NCI-H524 treated with DMSO at 0.1 percent for 48 hours (cell line): ENCODE measurements at regions not wholly inside any gene's neighbourhood (a gene's known extent, or its start where the extent isn't known, plus 50 kb on each side); places are given as distances from the start of the nearest gene placed in this dataset.

Source experiments
- DNase-seq: peaks from one replicate; lab custom pipeline; 2025; lab: John Stamatoyannopoulos, UW

DNA sequence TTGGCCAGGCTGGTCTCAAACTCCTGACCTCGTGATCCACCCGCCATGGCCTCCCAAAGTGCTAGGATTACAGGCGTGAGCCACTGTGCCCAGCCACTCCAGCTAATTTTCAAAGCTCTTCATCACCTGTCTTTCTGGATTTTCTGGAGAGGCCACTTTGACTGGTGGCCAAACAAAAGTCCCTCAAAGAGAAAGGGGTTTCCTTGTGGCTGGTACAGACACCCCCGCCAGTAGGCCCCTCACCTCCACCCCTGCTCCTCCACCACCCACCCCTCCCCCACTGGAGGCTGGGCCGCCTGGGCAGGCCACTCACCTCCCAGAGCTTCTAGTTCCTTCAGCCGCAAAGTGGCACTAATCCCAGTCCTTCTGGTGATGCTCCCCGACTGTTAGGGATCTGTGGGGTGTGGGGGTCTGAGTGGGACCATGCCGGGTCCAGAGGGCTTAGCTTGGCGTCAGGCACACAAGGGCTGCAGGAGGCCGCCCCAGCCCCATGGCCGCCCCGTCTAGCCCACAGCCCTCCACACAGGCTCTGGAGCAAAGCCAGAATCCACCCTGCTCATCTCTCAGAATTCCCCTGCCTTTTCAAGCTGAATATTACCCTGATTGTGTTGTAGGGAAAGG is 182.0 kb upstream of the IER5L start:
- DNase-seq, result no peak

DNA sequence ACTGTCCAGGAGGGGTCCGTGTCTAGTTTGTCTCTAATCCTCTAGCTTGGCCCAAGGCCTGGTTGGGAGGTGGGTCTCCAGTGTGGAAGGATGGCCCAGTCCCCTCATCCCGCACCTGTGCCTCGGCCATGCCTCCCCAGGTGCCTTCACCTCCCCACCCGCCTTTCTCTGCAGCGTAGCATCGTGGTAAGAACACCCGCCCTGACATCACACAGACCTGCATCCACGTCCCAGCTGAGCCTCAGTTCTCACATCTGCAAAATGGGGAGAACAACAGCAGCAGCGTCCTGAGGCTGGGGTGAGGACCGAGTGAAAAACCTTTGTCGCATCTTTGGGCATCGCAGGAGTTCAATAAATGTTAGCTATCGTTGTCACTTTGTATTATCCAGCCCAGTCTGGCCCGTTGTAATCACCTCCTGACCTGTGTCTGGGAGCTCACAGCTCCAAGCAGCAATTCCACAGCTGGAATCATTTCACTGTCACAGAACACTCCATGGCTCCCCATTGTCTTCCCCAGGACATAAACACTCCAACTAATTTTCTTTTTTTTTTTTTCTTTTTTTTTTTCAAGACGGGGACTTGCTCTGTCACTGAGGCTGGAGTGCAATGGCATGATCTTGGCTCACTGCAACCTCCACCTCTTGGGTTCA is 181.2 kb upstream of the IER5L start:
- DNase-seq, result no peak

DNA sequence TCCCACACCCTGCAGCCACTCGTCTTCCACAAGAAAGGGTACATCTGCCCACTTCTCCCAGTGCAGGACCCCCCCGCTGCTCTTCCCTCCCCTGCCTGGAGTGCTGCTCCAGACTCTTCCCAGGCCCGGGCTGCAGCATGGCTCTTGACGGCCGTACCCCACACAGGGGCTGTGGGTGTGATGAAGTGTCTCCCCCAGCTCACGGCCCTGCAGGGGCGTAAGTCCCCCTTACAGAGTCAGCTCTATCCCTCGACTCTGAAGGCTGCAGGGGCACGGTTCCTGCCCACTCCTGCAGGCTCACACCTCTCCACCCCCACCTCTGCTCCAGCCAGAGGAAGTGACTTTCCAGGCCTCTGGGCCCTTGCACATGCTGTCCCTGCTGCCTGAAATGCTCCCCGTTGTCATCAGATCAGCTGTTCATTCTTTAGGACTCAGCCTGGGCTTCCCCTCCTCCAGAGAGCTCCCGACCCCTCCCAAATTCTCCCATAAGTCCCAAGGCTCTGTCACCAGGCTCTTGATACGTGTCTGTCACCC is 180.6 kb upstream of the IER5L start:
- DNase-seq, result no peak

DNA sequence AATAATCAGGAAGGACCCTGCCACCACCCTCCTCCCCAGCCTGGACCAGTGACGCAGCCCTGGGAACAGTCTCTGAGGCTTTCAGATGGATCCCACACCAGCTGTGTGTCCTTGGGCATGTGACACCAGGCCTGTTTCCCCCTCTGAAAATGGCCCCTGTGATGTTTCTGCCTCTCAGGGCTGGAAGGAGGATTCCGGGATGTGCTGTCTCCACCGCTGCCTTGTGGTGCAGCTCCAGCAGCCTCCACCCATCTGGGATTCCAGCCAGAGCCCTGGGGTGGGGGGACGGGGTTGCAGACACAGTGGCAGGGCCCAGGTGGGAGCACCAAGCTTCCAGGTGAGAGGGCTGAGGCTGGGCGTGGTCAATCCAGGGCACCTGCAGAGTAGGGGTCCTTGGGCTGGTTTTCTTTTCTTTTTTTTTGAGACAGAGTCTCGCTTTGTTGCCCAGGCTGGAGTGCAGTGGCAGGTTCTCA is 179.7 kb upstream of the IER5L start:
- DNase-seq, result no peak

DNA sequence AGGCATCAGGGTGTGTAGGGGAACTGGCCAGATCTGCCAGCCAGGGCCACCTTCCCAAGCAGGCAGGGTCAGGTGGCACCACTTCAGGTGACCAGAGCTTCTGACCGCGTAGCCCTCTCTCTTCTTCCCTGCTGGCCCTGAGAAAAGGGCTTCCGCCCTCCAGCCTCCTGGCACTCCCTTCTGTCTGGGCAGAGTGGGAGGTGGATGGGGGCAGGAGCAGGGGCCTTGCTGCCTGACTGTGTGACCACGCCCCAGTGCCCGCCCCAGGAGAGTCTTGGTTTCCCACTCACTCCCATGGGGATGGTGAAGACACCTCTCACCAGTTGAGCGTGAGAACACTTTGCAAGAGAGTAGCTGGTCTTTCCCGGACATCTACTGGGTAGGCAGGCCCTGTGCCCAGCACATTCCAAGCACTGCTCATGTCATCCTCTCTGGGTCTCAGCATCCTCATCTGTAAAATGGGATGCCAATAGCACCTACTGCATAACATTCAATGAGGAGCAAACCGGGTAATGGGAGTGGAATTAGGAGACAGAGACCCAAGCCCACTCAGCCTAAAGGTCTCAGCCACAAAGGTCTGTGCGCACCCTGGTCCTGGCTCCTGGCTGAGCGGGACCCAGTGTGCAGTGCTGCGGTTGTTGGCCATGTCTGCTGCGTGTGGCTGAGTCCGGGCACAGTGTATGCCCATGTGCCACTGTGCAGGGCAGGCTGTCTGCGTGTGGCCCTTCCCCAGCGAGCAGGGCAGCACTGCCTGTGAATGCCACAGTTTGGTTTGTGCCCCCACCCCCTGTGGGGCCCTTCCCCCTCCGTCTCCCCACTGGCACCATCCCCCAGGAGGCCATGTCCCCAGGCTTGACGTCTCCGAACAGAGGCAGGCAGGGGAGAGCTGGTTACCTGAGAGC is 179.1 kb upstream of the IER5L start:
- DNase-seq, result no peak

DNA sequence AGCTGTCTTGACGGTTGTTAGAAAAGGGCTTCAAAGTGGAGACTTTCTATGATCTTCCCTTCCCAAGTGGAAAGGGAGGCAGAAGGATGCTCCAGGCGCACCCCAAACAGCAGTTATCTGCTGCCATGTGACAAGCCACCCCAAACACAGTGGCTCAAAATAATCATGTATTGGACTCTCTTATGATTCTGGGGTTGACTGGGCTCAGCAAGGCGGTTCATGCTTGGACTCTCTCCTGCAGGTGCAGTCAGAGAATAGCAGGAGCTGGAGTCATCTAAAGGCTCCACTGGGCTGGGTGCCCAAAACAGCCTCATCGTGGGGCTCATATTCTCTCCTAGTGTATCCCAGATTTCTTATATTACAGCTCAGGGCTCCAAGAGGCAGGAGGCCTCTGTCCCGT is 177.6 kb upstream of the IER5L start:
- DNase-seq, result no peak

DNA sequence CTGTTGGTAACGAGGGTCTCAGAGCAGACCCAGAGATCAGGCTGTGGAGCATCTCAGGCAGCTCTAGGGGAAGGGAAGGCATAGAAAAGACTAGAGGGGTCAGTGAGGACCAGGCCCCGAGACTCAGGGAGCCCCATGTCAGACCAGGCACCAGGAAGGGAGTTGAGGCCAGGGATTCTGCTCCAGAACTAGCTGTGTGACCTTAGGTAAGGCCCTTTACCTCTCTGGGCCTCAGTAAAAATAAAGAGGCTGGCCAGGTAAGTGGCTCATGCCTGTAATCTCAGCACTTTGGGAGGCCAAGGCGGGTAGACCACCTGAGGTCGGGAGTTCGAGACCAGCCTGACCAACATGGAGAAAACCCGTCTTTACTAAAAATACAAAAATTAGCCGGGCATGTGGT is 176.4 kb upstream of the IER5L start:
- no peak for DNase-seq

DNA sequence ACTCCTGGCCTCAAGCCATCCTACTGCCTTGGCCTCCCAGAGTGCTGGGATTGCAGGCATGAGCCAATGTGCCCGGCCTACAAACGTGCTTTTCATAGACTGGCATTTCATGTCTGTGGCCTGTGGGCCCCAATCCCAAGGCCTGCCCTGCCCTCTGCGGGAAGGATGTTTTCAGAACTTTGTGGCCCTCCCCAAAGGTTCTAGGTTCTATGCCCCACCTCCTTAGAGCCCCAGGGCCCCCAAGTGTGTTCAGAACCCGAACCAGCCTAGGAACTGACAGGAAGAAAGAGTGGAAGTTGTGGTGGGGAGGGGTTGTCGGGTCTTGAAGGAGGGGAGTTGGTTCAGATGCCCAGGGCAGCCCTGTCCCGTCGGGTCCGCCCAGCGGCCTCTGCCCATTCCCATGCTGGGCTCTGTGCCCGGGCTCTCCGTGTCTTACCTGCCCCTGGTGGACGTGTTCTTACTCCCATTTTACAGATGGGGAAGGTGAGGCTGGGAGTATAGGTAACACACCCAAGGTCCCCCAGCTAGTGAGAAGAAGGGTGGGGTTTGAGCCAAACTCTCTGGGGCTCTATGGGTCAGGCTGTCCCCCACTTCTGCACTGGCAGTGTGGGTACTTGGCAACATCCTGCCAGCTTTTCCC is 175.8 kb upstream of the IER5L start:
- DNase-seq, result no peak

DNA sequence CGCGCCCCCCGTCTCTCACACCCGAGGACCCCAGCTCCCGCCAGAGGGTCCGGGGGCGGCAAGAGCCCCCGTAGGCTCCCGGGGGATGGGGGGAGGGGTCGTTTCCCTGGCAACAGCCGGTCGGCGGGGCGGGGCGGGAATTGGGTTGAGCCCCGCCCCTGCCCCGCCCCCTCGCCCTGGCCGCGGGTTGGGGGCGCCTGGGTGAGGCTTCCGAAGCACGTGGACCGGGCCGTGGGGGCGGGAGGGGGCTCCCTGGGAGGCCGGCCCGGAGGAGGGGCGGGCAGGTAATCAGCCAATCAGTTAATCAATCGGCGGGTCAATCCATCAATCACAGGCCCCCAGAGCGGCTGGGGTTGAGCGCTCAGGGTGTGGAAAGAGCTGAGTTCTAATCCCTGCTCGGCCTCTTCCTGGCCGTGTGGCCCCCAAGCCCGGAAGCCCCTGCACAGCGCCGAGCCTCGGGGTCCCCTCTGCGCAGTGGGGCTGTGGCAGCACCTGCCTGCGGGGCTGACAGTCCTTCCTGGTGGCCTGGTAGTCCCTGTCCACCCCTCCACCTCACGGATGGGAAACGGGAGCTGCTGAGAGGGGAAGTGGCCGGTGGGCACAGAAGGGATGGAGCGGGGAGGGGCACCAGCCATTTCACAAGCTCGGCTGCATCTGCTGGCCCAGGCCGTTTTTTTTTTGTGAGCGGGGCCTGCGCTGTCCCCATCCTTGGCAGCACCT is 174.2 kb upstream of the IER5L start:
- no peak for DNase-seq

DNA sequence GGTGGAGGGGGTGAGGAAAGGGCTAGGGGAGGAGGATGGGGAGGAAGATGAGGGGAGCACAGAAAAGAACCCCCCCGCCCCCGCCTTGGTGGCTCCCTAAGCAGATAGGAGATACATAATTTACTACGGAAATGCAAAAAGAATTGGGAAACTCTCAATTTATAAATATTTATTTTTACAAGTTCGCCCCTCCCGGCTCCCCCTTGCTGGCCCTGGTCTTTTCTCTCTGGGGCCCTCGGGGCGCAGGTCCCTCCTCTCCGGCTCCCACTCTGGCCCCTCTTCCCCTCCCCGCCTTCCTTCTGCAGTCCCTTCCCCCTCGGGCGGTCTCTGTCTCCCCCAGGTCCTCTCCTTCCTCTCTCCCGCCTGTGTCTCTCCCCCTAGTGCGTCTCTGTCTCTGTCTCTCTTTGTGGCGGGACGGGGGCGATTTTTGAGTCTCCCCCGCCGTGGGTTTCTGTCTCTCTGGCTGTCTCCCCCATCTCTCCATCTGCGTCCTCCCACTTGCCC is 173.6 kb upstream of the IER5L start:
- no peak for DNase-seq

DNA sequence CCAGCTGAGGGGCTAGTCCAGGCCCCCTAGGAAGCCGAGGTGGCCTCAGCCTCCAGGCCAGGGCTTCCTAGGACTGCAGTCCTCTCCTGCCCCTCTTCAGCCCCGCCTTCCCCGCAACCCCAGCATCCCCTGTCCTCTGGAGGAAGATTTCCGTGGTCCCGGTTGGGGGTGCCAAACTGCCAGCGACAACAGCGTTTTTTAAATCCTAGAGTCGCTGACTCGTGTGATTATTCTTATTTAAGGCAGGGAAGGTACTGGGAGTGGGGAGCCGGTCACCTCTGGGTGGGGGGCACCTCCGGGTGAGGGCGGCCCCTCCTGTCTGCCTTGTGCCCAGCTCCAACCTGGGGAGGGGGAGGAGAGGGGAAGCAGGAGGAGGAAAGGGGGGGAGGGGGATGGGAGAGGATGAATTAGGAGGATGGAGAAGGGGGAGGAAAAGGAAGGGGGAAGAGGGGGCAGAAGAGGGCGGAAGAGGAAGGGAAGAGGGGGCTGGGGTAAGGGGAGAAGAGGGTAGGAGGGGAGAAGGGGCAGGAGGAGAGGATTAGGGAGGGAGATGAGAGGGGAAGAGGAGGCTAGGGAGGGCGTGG is 173.1 kb upstream of the IER5L start:
- DNase-seq, result no peak

DNA sequence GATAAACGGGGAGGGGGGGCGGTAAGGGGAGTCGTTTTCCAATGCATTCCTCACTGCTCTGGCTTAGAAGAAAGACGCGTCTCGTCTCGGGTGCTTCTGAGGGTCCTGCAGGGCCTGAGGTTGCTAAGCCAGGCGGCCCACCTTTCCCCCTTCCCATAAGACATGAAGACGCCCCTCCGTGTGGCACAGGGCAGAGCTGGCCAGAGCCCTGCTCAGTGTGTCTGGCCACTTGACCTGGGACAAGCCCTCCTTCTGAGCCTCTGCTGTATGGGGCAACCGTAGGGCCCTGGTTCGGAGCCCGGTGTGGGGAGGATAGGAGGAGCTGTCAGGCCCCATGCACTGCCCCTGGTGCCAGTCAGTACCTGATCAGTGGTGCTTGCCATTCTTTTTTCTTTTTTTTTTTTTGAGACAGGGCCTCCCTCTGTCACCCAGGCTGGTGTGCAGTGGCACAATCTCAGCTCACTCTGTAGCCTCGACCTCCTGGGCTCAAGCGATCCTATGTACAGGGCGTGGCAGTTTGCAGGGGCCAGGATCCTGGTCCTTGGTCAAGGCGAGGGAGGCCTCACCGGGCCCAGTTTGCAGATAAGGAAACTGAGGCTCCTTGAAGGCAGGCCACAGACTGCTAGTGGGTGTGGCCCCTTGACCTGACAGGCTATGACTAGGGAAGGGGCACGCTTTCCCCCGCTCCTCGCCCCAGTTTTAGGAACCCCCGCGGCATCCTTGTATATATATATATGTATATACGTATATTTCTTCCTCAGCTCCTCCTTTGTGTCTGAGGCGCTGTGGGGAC is 172.3 kb upstream of the IER5L start:
- no peak for DNase-seq

DNA sequence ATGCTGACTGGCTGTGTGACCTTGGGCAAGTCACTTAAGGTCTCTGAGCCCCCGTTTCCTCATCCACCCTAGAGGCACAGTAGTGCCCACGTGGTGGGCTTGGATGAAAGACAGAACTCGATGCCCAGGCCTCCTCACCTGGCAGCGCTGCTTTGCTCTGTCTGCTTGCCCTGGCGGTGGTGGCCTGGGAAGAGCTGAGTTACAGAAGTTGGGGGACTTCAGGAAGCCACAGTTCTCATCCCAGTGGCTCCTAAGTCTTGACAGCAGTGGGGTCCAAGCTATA is 171.5 kb upstream of the IER5L start:
- no peak for DNase-seq

DNA sequence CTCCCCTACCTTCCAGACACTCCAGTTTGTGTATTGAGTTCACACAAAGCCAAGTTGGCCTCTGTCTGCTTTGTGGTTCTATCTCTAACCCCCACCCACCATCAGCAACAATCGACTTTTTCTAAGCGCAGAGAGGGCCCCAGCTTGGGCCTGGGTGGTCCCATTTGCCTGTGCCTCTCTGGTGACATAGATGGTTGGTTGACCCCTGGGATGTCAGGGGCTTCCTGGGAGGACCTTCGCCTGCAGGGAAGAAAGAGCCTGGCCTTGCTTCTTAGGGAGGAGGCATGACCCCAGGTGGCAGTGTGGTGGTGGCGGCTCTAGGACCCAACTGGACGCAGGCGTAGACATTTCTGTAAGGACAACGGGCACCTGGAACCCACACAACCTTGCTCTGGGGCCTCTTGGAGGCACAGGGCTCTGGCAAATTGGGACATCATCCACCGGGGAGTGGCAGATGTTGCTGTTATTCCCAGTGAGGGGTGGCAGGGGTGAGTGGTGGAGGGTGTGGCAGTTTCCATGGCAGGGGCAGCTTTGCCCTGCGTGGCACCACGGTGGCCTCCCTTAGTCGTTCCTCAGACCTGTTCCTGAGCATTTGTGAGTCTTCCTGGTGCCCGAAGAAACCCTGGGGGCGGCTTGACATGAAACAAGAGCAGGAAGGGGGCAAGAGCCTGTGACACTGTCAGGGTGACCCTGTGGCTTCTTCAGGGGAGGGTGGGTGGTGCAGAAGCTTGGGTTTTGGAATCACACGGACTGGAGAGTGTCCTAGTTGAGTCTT is 171.0 kb upstream of the IER5L start:
- no peak for DNase-seq

DNA sequence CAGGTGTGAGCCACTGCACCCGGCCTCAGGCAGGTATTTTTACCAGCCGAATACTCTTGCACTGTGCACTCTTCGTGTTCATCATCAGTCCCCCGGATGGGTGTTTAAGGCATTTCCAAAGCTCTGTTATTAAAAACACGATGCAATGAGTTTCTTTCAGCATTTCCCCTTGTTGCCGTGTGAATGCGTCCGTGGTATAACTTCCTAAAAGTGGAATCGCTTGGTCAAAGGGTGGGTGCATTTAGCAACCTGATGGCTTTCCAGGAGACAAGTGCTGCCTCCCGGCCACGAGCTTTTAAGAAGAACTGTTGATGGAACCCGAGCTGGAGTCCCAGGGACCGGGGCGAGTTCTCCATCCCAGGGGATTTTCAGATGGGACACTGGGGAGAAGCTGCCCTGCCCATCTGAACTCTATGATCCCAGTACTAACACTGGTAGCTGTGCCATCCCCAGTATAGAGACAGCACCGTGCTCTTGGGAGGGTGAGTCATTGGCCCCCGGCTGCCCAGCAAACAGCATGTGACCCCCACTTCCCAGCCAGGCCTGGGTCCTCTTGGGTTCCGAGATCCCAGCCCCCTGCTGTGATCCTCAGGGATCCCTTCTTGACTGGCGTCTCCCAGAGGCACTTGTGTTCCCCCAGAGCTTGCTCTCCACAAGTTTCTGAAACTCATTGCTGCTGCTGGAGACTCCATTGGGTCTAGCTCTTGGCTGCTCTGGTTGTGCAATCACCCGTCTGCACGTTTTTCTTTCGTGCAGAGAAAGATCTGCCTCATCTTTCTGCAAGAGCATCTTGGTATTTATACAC is 169.5 kb upstream of the IER5L start:
- DNase-seq, result no peak

DNA sequence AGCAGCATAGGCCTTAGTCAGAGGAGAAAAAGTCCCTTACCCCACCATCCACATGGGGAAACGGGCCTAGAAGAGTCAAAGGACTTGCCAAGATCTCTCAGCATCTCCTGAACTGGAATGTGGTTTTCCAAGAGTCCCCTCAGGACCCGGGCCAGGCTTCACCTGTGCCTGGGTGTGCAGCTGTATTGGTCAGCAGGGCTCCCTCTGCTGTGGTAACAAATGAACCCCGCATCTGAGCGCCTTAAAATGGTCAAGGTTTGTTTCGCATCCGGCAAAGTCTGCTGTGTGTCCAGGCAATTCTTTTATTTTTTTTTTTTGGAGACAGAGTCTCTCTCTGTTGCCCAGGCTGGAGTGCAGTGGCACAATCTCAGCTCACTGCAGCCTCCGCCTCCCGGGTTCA is 168.0 kb upstream of the IER5L start:
- no peak for DNase-seq

DNA sequence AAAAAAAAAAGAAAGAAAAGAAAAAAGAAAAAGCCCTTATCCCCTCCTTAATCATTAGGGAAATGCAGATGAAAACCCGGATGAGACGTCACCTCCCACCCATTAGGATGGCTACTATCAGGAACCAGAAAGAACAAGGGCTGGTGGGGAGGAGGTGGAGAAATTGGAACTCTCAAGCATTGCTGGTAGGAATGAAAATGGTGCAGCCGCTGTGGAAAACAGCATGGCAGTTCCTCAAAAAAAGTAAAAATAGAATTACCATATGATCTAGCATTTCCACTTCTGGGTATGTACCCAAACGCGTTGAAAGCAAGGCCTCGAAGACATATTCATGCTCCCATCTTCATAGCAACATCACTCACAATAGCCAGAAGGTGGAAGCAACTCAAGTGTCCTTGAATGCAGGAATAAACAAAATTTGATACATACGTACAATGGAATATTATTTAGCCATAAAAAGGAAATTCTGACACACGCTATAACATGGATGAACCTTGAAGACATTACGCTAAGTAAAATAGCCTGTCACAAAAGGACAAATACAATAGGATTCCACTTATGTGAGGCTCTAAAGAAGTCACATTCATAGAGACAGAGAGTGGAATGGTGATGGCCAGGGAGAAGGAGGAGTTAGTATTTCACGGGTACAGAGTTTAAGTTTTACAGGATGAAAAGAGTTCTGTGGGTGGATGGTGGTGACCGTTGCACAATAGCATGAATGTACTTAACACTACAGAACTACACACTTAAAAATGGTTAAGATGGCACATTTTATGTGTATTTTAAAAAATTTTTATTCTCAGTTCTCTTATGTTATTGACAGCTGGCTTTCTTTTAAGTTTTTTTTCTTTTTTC is 166.8 kb upstream of the IER5L start:
- no peak for DNase-seq
